Erythroblast (primary cell): ENCODE measurements at regions not wholly inside any gene's neighbourhood (a gene's known extent, or its start where the extent isn't known, plus 50 kb on each side); places are given as distances from the start of the nearest gene placed in this dataset.

Source experiments
- GATA1 ChIP-seq: IDR thresholded peaks from 2 replicates; pipeline ENCODE4 v1.6.1; 2011; ENCODE audit warnings: low read depth, mild to moderate bottlenecking, control low read depth, low read length, moderate library complexity
- POLR2A ChIP-seq: IDR thresholded peaks from 2 replicates; pipeline ENCODE4 v1.6.1; 2011; ENCODE audit warnings: mild to moderate bottlenecking, low read length

- TF ChIP-seq POLR2A (no peak), GATA1 (no peak)
These were observed 333.1 kb upstream of the KLF3 start for GRCh38 chr4:38330936-38331335.
